NB4 (cell line): ENCODE measurements at regions not wholly inside any gene's neighbourhood (a gene's known extent, or its start where the extent isn't known, plus 50 kb on each side); places are given as distances from the start of the nearest gene placed in this dataset.

Experiments
- POLR2A ChIP-seq: IDR thresholded peaks from 2 replicates; pipeline ENCODE4 v1.6.1; 2011; ENCODE audit warnings: mild to moderate bottlenecking; ENCODE audit not compliant: insufficient read length; ENCODE audit errors: extremely low read depth
- TF ChIP-seq, protein P1 (sequence below): IDR thresholded peaks from one replicate; pipeline ENCODE4 v1.5.1; 2012; ENCODE audit warnings: low read depth, low read length

GRCh38 chr18:34511879-34512278 lies 198.2 kb upstream of the DTNA start:
- TF ChIP-seq POLR2A, result no peak
- TF ChIP-seq, protein P1, sequence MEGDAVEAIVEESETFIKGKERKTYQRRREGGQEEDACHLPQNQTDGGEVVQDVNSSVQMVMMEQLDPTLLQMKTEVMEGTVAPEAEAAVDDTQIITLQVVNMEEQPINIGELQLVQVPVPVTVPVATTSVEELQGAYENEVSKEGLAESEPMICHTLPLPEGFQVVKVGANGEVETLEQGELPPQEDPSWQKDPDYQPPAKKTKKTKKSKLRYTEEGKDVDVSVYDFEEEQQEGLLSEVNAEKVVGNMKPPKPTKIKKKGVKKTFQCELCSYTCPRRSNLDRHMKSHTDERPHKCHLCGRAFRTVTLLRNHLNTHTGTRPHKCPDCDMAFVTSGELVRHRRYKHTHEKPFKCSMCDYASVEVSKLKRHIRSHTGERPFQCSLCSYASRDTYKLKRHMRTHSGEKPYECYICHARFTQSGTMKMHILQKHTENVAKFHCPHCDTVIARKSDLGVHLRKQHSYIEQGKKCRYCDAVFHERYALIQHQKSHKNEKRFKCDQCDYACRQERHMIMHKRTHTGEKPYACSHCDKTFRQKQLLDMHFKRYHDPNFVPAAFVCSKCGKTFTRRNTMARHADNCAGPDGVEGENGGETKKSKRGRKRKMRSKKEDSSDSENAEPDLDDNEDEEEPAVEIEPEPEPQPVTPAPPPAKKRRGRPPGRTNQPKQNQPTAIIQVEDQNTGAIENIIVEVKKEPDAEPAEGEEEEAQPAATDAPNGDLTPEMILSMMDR, result no peak
